Posterior vena cava (tissue), 2 donors: ENCODE measurements at regions not wholly inside any gene's neighbourhood (a gene's known extent, or its start where the extent isn't known, plus 50 kb on each side); places are given as distances from the start of the nearest gene placed in this dataset.
"Not testable (repeated sequence)": the region's sequence is repeated elsewhere in the genome, so short reads cannot be mapped to it uniquely, and the experiment has no call there.

Experiments used
- DNase-seq: peaks from one replicate; pipeline ENCODE4 v3.0.0-alpha.2; 2020; ENCODE audit warnings: low spot score
- intact Hi-C, 2 donors: fragments of 100-400 bp; cut with DNase I; formaldehyde crosslinking; loops; one replicate each; pipeline versions ENCODE4 v1.14.1 to v1.14.2; 2022 to 2023
- donor health status: DM: yes; HTN: yes; CAD: no.
- donor health status: DM: yes; HTN: yes; CAD: no.

DNA sequence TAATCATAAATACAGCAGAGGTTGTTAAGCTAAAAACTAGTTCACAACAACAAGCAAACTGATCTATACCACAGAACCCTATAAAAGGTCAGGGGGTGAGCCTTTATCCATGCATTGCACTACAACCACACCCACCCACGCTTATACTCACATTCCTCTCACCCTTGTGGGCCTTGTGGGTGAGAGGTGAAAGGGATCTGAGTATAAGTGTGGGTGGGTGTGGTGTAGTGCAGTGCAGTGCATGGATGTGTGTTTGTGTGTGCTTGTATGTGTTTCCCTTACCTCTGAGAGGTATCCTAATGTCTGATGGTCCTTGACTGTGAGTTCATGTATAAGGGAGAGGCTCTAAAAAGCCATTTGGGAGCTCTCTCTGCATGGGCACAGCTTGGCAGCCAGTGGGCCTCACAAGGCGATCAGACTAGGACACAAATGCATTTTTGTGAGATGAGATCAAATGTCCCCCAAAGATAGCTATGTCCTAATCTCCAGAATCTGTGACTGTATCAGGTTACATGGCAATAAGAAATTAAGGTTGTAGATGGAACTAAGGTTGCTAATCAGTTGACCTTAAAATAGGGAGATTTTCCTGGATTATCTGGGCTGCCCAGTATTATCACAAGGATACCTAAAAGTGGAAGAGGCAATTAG lies 95.5 kb upstream of the DPT start:
- intact Hi-C loops = no loop called here

GRCh38 chr1:168825129-168825528 lies 96.1 kb upstream of the DPT start:
- intact Hi-C loops = no loop called here
- DNase-seq = no peak

More for the DNA sequence above, 95.5 kb upstream of the DPT start:
- DNase-seq = no peak

DNA sequence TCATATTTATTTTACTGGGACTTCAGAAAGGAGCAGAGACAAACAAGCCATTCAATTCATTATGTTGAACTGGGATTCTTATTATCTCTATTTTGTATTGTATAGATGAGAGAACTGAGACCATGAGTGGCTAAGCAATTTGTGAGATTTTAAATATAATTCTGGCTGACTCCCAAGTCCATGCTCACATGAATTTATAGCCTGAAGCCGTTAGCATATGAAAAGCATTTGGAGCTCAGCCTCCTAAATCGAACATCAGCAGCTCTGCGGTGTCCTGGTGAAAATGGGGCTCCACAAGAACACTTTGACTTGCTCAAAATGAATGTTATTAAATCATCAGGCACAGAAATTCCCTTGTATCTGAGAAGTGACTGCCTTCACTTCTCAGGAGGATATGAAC lies 96.8 kb upstream of the DPT start:
- DNase-seq = no peak
- intact Hi-C loops = no loop called here

- intact Hi-C loops = no loop called here
- no peak for DNase-seq
Observed at GRCh38 chr1:168826269-168826668, 97.3 kb upstream of the DPT start.

DNA sequence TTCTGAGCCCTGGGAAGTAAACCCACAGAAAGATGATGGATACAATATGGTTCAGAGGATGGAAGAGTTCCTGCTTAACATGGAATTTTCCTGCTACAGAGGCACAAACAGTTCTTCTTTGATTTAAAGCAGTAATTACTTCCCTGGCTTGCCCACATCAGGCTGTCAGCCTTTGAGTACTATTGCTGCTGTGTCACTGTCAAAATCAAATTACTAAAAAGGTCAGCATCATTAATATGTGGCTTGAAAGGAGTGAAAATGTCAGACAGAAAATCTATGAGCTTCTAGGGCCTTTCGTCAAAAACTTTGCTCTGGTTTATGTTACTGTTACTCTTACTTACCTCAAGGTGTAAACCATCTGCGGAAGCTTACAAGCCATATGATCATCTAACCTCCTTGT lies 98.6 kb upstream of the DPT start:
- DNase-seq = no peak
- intact Hi-C loops = no loop called here

- intact Hi-C loops = loop anchor here in 1 of 2 donors (5.0 kb wide), 1 partner anchor 443 kb away; no protein-coding TSS in a partner anchor
- DNase-seq = no peak
Observed at GRCh38 chr1:168829876-168830275, 100.9 kb upstream of the DPT start.

- intact Hi-C loops = loop anchor here in 1 of 2 donors (5.0 kb wide), 1 partner anchor 443 kb away; no protein-coding TSS in a partner anchor
- no peak for DNase-seq
Observed at GRCh38 chr1:168830562-168830961, 101.6 kb upstream of the DPT start.

DNA sequence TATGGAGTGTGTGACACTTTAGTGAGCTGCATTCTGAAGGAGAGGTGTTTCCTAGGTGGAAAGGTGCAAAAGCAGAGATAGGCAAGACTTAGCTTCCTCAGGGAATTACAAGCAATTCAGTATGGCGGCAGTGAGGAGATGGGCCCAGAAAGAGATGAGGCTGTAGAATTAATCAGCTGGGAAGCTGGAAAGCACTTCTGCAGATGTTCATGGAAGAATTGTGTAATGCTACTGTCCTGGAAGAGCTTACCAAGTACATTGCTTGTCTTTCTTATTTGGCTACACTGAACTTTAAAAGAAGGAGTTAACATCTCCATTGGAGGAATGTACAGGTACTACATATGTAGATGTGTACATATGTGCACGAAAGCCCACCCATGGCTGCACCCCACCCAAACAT lies 103.7 kb upstream of the DPT start:
- intact Hi-C loops = loop anchor here in 1 of 2 donors (5.0 kb wide), 1 partner anchor 445 kb away; no protein-coding TSS in a partner anchor
- DNase-seq = no peak

DNA sequence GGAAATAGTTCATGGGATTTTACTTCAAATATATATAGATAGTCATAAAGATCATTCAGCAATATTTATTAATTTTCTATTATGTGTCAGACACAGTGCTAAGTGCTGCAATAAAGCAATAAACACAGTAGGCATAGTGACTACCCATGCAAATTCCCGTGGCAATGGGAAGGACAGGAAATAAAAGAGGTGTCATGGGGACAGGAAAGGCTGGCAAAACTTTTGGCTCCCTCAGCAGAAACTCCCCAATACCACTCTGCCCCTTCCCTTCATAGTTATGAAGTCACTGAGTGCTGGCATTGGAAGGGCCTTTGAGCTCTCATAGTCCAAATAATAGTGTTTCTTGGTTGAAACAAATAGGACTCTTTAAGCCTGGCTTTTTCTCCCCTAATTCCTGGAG lies 104.4 kb upstream of the DPT start:
- intact Hi-C loops = loop anchor here in 1 of 2 donors (5.0 kb wide), 1 partner anchor 446 kb away; no protein-coding TSS in a partner anchor
- no peak for DNase-seq

DNA sequence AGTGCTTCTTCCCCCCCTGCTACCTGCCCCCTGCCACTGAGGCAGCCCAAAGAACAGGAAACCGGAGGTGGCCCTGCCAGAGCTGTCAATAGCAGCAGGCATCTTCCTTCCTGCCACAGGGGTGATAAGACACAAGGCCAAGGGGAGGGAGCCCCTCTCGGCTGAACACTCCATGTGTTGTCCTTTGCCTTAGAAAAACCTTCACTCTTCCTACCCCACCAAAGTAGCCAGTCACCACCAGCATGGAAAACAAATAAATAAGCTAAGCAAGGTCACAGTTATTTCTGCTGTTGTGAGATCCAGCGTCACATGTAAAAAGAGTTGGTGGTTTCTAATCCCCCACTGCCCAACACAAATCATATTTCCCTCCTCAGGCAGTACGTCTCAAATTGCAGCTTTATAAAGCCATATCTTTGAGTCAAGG lies 104.8 kb upstream of the DPT start:
- intact Hi-C loops = loop anchor here in 1 of 2 donors (5.0 kb wide), 1 partner anchor 447 kb away; no protein-coding TSS in a partner anchor
- no peak for DNase-seq

- intact Hi-C loops = loop anchor here in 1 of 2 donors (5.0 kb wide), 1 partner anchor 447 kb away; no protein-coding TSS in a partner anchor
- DNase-seq = no peak
Observed at GRCh38 chr1:168834225-168834872, 105.3 kb upstream of the DPT start.

- intact Hi-C loops = no loop called here
- DNase-seq = no peak
Observed at GRCh38 chr1:168835176-168835575, 106.2 kb upstream of the DPT start.

- intact Hi-C loops = no loop called here
- DNase-seq = no peak
Observed at GRCh38 chr1:168835791-168836190, 106.8 kb upstream of the DPT start.

DNA sequence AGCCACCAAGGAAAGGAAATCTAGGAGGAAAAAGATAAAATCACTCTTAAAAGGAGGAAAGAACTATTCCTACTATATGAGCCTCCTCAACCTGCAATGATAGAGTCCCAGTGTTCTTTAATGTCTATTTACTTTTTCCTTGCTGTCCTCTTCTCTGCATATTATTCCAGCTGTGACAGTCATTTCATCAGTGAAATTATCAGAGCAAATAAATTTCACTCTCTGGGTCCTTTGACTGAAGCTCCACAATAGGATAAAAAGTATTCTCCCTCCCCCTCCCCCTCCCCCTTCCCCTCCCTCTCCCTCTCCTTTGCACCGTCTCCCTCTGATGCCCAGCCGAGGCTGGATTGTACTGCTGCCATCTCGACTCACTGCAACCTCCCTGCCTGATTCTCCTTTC lies 107.5 kb upstream of the DPT start:
- DNase-seq = no peak
- intact Hi-C loops = no loop called here

GRCh38 chr1:168837230-168837629 lies 108.2 kb upstream of the DPT start:
- intact Hi-C loops, DNase-seq: not testable (repeated sequence)

GRCh38 chr1:168842306-168842705 lies 113.3 kb upstream of the DPT start:
- intact Hi-C loops = loop anchor here in 1 of 2 donors (5.0 kb wide), 1 partner anchor 870 kb away; the partner anchor contains the start of gene SELL
- DNase-seq = no peak

DNA sequence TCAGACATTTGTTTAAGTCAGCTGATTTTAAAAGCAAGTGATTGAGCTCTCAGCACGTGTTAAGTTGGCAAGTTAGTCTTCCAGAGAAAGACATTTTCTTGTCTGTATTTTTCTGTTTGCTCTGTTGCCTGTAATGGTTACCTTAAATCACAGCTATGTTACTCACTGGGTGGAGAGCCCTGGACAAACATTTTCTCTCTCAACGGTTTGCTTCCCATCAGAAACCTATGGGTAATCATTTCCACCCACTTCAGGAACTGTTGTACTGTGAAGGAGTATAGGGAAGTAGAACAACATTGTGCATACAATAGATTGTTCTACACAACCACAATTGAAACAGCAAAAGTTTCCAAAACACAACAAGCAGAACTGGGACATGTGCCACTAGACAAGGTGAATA lies 113.9 kb upstream of the DPT start:
- intact Hi-C loops = loop anchor here in 1 of 2 donors (5.0 kb wide), 1 partner anchor 869 kb away; the partner anchor contains the start of gene SELL
- no peak for DNase-seq

GRCh38 chr1:168843401-168843800 lies 114.4 kb upstream of the DPT start:
- no peak for DNase-seq
- intact Hi-C loops = loop anchor here in 1 of 2 donors (5.0 kb wide), 1 partner anchor 869 kb away; the partner anchor contains the start of gene SELL

DNA sequence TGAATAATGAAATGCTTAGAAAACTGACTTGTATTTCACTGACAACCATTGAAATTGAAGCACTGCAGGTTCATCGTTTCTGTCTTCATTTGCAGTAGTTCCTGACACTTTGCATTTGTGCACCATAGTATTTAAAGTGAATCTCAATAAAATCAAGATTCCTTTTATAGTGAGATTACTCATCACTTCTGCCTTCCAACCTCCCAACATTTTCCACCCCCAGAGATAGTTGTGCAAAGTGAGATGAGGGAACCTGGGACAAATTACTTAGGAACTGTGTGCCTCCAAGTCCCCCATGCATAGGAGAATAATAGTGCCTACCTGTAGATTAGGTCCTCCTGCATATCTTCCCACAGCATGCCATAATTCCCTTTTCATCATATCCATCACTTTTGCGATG lies 114.9 kb upstream of the DPT start:
- intact Hi-C loops = loop anchor here in 1 of 2 donors (5.0 kb wide), 1 partner anchor 868 kb away; the partner anchor contains the start of gene SELL

DNA sequence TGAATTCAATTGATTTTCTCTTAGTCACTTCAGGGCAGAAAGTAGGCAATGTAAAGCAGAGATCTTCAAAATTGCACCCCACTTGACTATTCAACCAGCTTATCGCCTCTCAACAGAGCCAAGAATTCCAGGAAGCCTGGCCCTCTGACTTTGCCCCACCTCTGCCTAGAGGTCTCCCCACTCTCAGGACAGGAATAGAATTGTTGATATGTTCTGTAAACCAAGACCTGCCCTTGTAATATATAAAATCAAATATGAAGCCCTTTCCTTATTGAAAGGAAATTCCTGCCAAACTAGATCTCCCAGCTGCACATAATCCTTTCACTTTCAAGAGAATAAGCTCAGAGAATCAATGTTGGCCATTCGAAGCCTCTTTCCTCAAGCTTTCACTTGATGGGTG lies 116.1 kb upstream of the DPT start:
- DNase-seq = no peak
- intact Hi-C loops = loop anchor here in 1 of 2 donors (5.0 kb wide), 1 partner anchor 653 kb away; no protein-coding TSS in a partner anchor

More for the DNA sequence above, 114.9 kb upstream of the DPT start:
- no peak for DNase-seq
